ENCODE measurements at regions not wholly inside any gene's neighbourhood (a gene's known extent, or its start where the extent isn't known, plus 50 kb on each side); places are given as distances from the start of the nearest gene placed in this dataset.

DNA sequence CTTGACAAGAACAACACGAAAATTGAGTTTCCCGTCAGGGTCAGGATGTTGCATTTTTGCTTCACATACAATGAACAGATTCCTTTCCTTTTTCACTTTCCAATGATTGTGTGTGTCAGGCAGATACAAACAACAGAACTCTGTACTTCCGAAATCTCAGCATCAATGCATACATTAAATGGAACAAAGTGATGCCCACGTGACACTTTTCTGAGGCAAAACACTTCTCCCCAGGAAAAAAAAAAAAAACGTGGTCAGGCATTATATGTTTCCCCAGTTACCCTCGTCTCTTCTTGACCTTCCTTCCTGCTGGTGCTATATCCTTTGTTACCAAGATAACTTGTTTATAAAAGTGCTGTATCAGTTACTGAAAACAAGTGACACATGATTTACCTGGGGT is 181.8 kb downstream of the ZNF281 start:
- Histone ChIP-seq H3K4me3 (ENCODE audit: low read depth in 1 of 3, low read length in 3 of 3) (no peak overlapping the region), H3K27ac (ENCODE audit: low read depth in 1 of 2, low read length in 2 of 2) (no peak overlapping the region), H3K4me1 (ENCODE audit: control insufficient read depth in 4 of 4, insufficient read depth in 4 of 4, low read length in 3 of 4) (peaks cover 3 to 23% (median 12%) of the 10 kb centered on the region in 4 donors), H3K9me3 (ENCODE audit: control insufficient read depth in 4 of 4, low read length in 3 of 4) (no peaks in the 10 kb centered on the region), H3K27me3 (ENCODE audit: control insufficient read depth in 4 of 4, insufficient read depth in 4 of 4, low read length in 3 of 4) (no peaks in the 10 kb centered on the region), H3K36me3 (ENCODE audit: control insufficient read depth in 4 of 4, insufficient read depth in 3 of 4, low read depth in 1 of 4, low read length in 3 of 4) (no peaks in the 10 kb centered on the region), H3K9ac (ENCODE audit: low read depth in 1 of 2, low read length in 2 of 2) (no peak overlapping the region)
- 67% methylated on average over 6 of the region's 6 CpGs for WGBS
- no peak for DNase-seq (ENCODE audit: low spot score)
- TF ChIP-seq, protein P1, sequence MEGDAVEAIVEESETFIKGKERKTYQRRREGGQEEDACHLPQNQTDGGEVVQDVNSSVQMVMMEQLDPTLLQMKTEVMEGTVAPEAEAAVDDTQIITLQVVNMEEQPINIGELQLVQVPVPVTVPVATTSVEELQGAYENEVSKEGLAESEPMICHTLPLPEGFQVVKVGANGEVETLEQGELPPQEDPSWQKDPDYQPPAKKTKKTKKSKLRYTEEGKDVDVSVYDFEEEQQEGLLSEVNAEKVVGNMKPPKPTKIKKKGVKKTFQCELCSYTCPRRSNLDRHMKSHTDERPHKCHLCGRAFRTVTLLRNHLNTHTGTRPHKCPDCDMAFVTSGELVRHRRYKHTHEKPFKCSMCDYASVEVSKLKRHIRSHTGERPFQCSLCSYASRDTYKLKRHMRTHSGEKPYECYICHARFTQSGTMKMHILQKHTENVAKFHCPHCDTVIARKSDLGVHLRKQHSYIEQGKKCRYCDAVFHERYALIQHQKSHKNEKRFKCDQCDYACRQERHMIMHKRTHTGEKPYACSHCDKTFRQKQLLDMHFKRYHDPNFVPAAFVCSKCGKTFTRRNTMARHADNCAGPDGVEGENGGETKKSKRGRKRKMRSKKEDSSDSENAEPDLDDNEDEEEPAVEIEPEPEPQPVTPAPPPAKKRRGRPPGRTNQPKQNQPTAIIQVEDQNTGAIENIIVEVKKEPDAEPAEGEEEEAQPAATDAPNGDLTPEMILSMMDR (IDR thresholded peaks at IDR 0.05; ENCODE audit: low read depth, low read length, missing input control) = no peak
- TF ChIP-seq NR2F2 (IDR thresholded peaks at IDR 0.05) = peak; percentile 50
- TF ChIP-seq, protein P2, sequence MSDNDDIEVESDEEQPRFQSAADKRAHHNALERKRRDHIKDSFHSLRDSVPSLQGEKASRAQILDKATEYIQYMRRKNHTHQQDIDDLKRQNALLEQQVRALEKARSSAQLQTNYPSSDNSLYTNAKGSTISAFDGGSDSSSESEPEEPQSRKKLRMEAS (IDR thresholded peaks at IDR 0.05) = no peak

All from liver (tissue), 8 donors.